GM23338 (cell line): ENCODE measurements at regions not wholly inside any gene's neighbourhood (a gene's known extent, or its start where the extent isn't known, plus 50 kb on each side); places are given as distances from the start of the nearest gene placed in this dataset.

Experiments
- ATAC-seq: fragments of 200-7000 bp; cut with Tn5 transposase; 3 replicates; pipeline ENCODE4 v1.9.1; 2020
- DNase-seq: peaks from one replicate; pipeline ENCODE4 v3.0.0-alpha.2; 2015; ENCODE audit warnings: low spot score
- H2AFZ ChIP-seq: fragments of 200-600 bp; sonication (generic); 2 replicates; pipeline ENCODE4 v1.8.0; 2016; ENCODE audit warnings: antibody characterized with exemption, mild to moderate bottlenecking, moderate library complexity
- H3F3A ChIP-seq: fragments of 200-600 bp; sonication (generic); replicated peaks from 2 replicates; pipeline ENCODE4 v1.8.0; 2017; ENCODE audit warnings: antibody characterized with exemption, mixed run types, low read depth
- H3K27ac ChIP-seq: fragments of 200-600 bp; sonication (generic); 2 replicates; pipeline ENCODE4 v1.6.1; 2016; ENCODE audit warnings: low read depth
- H3K27me3 ChIP-seq: fragments of 200-600 bp; sonication (generic); 2 replicates; pipeline ENCODE4 v1.8.0; 2016; ENCODE audit warnings: mild to moderate bottlenecking, mixed run types, moderate library complexity; ENCODE audit not compliant: insufficient read depth
- H3K36me3 ChIP-seq: fragments of 200-600 bp; sonication (generic); 2 replicates; pipeline ENCODE4 v1.8.0; 2016; ENCODE audit warnings: mild to moderate bottlenecking; ENCODE audit not compliant: insufficient read depth
- H3K4me1 ChIP-seq: fragments of 200-600 bp; sonication (generic); 2 replicates; pipeline ENCODE4 v1.8.0; 2016; ENCODE audit warnings: mild to moderate bottlenecking, moderate library complexity; ENCODE audit not compliant: insufficient read depth
- H3K4me2 ChIP-seq: fragments of 200-600 bp; sonication (generic); 2 replicates; pipeline ENCODE4 v1.7.1; 2017; ENCODE audit warnings: mixed run types
- H3K4me3 ChIP-seq: fragments of 200-600 bp; sonication (generic); 2 replicates; pipeline ENCODE4 v1.6.1; 2016; ENCODE audit warnings: mixed run types
- H3K79me2 ChIP-seq: fragments of 200-600 bp; sonication (generic); replicated peaks from 2 replicates; pipeline ENCODE4 v1.8.0; 2017; ENCODE audit warnings: mild to moderate bottlenecking; ENCODE audit not compliant: insufficient read depth
- H3K9me2 ChIP-seq: fragments of 200-600 bp; sonication (generic); 2 replicates; pipeline ENCODE4 v1.8.0; 2017; ENCODE audit not compliant: insufficient read depth
- H4K20me1 ChIP-seq: fragments of 200-600 bp; sonication (generic); replicated peaks from 2 replicates; pipeline ENCODE4 v1.8.0; 2017; ENCODE audit warnings: mild to moderate bottlenecking; ENCODE audit not compliant: insufficient read depth
- H3K27ac Mint-ChIP-seq: 2 replicates; pipeline ENCODE4 v1.8.0; 2020; ENCODE audit warnings: inconsistent platforms, mild to moderate bottlenecking, moderate library complexity, mixed read lengths
- H3K27me3 Mint-ChIP-seq: 3 replicates; pipeline ENCODE4 v1.8.0; 2022; ENCODE audit warnings: low read depth, mild to moderate bottlenecking, moderate library complexity, mixed read lengths, inconsistent platforms; ENCODE audit not compliant: insufficient read depth, poor library complexity
- H3K36me3 Mint-ChIP-seq: 3 replicates; pipeline ENCODE4 v1.8.0; 2021; ENCODE audit warnings: low read depth, mild to moderate bottlenecking, inconsistent platforms, moderate library complexity, mixed read lengths
- H3K4me1 Mint-ChIP-seq: 3 replicates; pipeline ENCODE4 v1.8.0; 2020; ENCODE audit warnings: mild to moderate bottlenecking, inconsistent platforms, mixed read lengths
- H3K4me3 Mint-ChIP-seq: 3 replicates; pipeline ENCODE4 v1.8.0; 2021; ENCODE audit warnings: moderate library complexity, mild to moderate bottlenecking, inconsistent platforms, mixed read lengths
- H3K9me3 Mint-ChIP-seq: 3 replicates; pipeline ENCODE4 v1.8.0; 2020; ENCODE audit warnings: moderate library complexity, mild to moderate bottlenecking, inconsistent platforms, mixed read lengths
- ETS1 ChIP-seq: IDR thresholded peaks from 2 replicates; pipeline ENCODE4 v1.6.1; 2016; ENCODE audit warnings: antibody characterized with exemption
- JUNB ChIP-seq: IDR thresholded peaks from one replicate; pipeline ENCODE4 v1.6.1; 2016; ENCODE audit warnings: antibody characterized with exemption; ENCODE audit not compliant: unreplicated experiment
- POLR2AphosphoS5 ChIP-seq: IDR thresholded peaks from 2 replicates; pipeline ENCODE4 v1.6.1; 2016; ENCODE audit warnings: antibody characterized with exemption, low read depth
- ZNF114 ChIP-seq: fragments of 250-450 bp; sonication (Bioruptor Pico); IDR thresholded peaks from 2 replicates; pipeline ENCODE4 v1.5.0; 2020; ENCODE audit warnings: mild to moderate bottlenecking, moderate library complexity
- ZNF331 ChIP-seq: fragments of 250-450 bp; sonication (Bioruptor Pico); IDR thresholded peaks from 2 replicates; pipeline ENCODE4 v1.5.0; 2020; ENCODE audit warnings: low read depth, mild to moderate bottlenecking, moderate library complexity
- ZNF462 ChIP-seq: fragments of 250-450 bp; sonication (Bioruptor Pico); IDR thresholded peaks from 2 replicates; pipeline ENCODE4 v1.5.0; 2020; ENCODE audit warnings: mild to moderate bottlenecking, moderate library complexity

- H3K27ac Mint-ChIP-seq: no peak overlapping the region
- no peak for DNase-seq
- Histone ChIP-seq H3K27me3 (no peaks in the 10 kb centered on the region), H3F3A (no peaks in the 10 kb centered on the region), H3K9me2 (peaks cover 7% of the 10 kb centered on the region), H3K4me3 (no peak overlapping the region), H2AFZ (no peak overlapping the region), H4K20me1 (no peaks in the 10 kb centered on the region), H3K4me2 (no peak overlapping the region), H3K36me3 (no peaks in the 10 kb centered on the region), H3K79me2 (no peaks in the 10 kb centered on the region), H3K27ac (no peak overlapping the region), H3K4me1 (no peaks in the 10 kb centered on the region)
- no peaks in the 10 kb centered on the region for H3K4me1 Mint-ChIP-seq
- no peak overlapping the region for H3K4me3 Mint-ChIP-seq
- ATAC-seq: no peak
- no peak for TF ChIP-seq ZNF462
- TF ChIP-seq POLR2AphosphoS5: no peak
- no peak for TF ChIP-seq JUNB
- TF ChIP-seq ZNF114 (CRISPR knock-in tag): no peak
- no peak for TF ChIP-seq ETS1
- H3K36me3 Mint-ChIP-seq: no peaks in the 10 kb centered on the region; the same call in 2 of the 3 replicates
- H3K9me3 Mint-ChIP-seq: no peaks in the 10 kb centered on the region; the same call in 2 of the 3 replicates
- no peaks in the 10 kb centered on the region for H3K27me3 Mint-ChIP-seq
Observed at GRCh38 chr9:26650325-26650724, 242.3 kb downstream of the CAAP1 start.

GRCh38 chr9:26643826-26644225, 248.8 kb downstream of the CAAP1 start:
- H3K27me3 Mint-ChIP-seq: no peaks in the 10 kb centered on the region
- Histone ChIP-seq H3K4me3 (no peak overlapping the region), H3K79me2 (no peaks in the 10 kb centered on the region), H4K20me1 (no peaks in the 10 kb centered on the region), H3K4me1 (no peaks in the 10 kb centered on the region), H3K27me3 (peaks cover 8% of the 10 kb centered on the region; the same call in 1 of the 2 replicates), H3F3A (no peaks in the 10 kb centered on the region), H2AFZ (no peak overlapping the region), H3K4me2 (no peak overlapping the region), H3K27ac (no peak overlapping the region), H3K9me2 (no peaks in the 10 kb centered on the region), H3K36me3 (no peaks in the 10 kb centered on the region)
- no peak overlapping the region for H3K4me3 Mint-ChIP-seq
- H3K9me3 Mint-ChIP-seq: no peaks in the 10 kb centered on the region; the same call in 2 of the 3 replicates
- DNase-seq (no peak), ATAC-seq (no peak)
- H3K27ac Mint-ChIP-seq: no peak overlapping the region
- H3K36me3 Mint-ChIP-seq: no peaks in the 10 kb centered on the region; the same call in 2 of the 3 replicates
- peaks cover 6% of the 10 kb centered on the region for H3K4me1 Mint-ChIP-seq
- TF ChIP-seq ZNF331 (no peak), ZNF462 (no peak)
